Activated naive CD8-positive, alpha-beta T cell treated with anti-CD3 and anti-CD28 coated beads, Interleukin-2, amount 10 ng/mL, durations not matched to agents 7 days and 5 days (primary cell): ENCODE measurements at regions not wholly inside any gene's neighbourhood (a gene's known extent, or its start where the extent isn't known, plus 50 kb on each side); places are given as distances from the start of the nearest gene placed in this dataset.

ENCODE experiments used
- ATAC-seq: fragments of 150-1000 bp; cut with Tn5 transposase; one replicate; pipeline ENCODE4 v1.10.0; 2021; ENCODE audit warnings: low read depth, moderate library complexity
- POLR2A ChIA-PET: fragments of 350-600 bp; sonication (Branson Sonifier 250); formaldehyde crosslinking; loops from one replicate; lab custom pipeline; 2021; ENCODE audit warnings: antibody characterized with exemption; lab: Charles Lee
- DNase-seq: peaks from one replicate; pipeline ENCODE4 v3.0.0; 2021
- H3K27ac Mint-ChIP-seq: one replicate; pipeline ENCODE4 v1.8.0; 2022; ENCODE audit warnings: mild to moderate bottlenecking, mixed read lengths
- H3K27me3 Mint-ChIP-seq: one replicate; pipeline ENCODE4 v1.8.0; 2022; ENCODE audit warnings: mild to moderate bottlenecking, moderate library complexity, mixed read lengths
- H3K36me3 Mint-ChIP-seq: one replicate; pipeline ENCODE4 v1.8.0; 2021; ENCODE audit warnings: mild to moderate bottlenecking, mixed read lengths
- H3K4me1 Mint-ChIP-seq: one replicate; pipeline ENCODE4 v1.8.0; 2021; ENCODE audit warnings: mixed read lengths
- H3K4me3 Mint-ChIP-seq: one replicate; pipeline ENCODE4 v1.8.0; 2022; ENCODE audit warnings: mild to moderate bottlenecking, moderate library complexity, mixed read lengths
- H3K9me3 Mint-ChIP-seq: one replicate; pipeline ENCODE4 v1.8.0; 2021; ENCODE audit warnings: mixed read lengths

DNA sequence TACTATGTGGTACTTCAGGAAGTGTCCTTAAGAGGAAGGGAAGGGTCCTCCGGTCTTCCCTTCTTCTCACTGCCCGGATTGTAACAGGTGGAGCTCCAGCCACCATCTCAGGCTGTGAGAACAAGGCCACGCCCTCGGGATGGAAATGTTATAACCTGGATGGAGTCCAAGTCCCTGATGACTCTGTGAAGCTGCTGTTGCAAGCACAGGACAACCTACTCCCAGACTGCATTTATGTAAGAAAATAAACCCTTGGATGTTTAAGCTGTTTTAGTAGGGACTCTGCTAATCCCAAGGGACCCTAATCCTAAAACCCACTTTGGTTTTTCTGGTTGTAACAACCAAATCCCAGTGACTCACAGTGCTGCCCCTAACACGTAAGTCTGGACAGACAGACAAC lies 221.6 kb downstream of the ACTL7B start:
- peaks cover 3% of the 10 kb centered on the region for H3K27me3 Mint-ChIP-seq
- H3K4me1 Mint-ChIP-seq = no peaks in the 10 kb centered on the region
- H3K4me3 Mint-ChIP-seq = no peak overlapping the region
- DNase-seq = no peak
- no peak for ATAC-seq
- POLR2A ChIA-PET = no interaction called here
- H3K27ac Mint-ChIP-seq = no peak overlapping the region
- no peaks in the 10 kb centered on the region for H3K36me3 Mint-ChIP-seq
- H3K9me3 Mint-ChIP-seq = no peaks in the 10 kb centered on the region

DNA sequence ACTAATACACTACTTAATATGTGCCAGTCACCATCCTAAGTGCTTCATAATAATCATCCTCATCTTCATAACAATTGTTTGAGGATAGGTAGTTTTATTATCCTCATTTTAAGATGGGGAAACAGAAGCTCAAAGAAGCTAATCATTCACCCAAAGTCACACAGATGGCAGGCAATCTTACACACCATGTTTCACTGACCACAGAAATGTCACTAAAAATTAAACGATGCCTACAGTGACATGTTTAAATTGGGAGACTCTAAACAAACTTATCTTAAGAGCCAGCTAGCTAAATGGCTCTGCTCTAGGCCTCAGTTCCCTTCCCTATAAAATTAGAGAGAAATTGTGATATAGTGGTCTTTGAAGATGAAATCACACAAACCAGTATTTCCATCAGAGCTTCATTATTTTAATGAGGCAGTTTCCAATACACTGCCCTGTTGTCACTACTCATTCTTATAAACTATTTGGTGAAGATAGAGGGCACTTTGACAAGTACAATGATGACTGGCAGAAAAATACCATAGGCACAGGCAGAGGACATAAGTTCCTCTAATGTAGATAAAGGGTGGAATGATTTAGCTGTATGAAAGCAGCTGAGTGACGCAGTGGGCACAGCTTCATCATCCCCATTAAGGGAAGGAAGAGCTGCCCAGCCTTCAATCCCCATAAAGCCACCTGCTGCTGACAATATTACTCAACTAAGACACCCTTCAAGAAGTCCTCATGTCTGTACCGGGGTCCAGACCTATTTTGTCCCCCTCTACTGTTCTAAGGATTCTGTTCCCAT lies 224.1 kb downstream of the ACTL7B start:
- Mint-ChIP-seq H3K4me1 (no peaks in the 10 kb centered on the region), H3K27me3 (no peaks in the 10 kb centered on the region), H3K9me3 (no peaks in the 10 kb centered on the region), H3K4me3 (no peak overlapping the region), H3K27ac (no peak overlapping the region), H3K36me3 (no peaks in the 10 kb centered on the region)
- ATAC-seq (no peak), DNase-seq (no peak)
- POLR2A ChIA-PET = no interaction called here

DNA sequence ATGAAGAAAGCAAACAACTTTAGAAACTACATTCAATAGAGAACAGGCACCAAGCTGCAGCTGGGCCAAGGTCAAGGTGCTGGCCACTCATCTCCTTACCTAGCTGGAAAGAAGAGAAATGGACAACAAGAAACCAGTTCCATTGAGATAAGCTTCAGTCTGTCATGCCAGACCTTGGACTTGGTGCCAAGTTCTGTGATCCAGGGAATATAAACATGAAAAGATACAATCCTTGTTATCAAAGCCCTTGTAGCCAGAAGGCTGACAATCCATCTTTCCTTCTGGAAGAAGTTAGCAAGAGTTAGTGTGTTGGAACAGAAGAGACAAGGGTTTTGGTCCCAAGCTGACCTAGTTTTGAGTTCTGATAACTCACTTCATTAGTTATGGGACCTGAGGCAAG lies 227.5 kb downstream of the ACTL7B start:
- H3K4me3 Mint-ChIP-seq = no peak overlapping the region
- H3K4me1 Mint-ChIP-seq = no peaks in the 10 kb centered on the region
- ATAC-seq (no peak), DNase-seq (no peak)
- POLR2A ChIA-PET = no interaction called here
- H3K27ac Mint-ChIP-seq = no peak overlapping the region
- H3K27me3 Mint-ChIP-seq = no peaks in the 10 kb centered on the region
- H3K9me3 Mint-ChIP-seq = no peaks in the 10 kb centered on the region
- H3K36me3 Mint-ChIP-seq = no peaks in the 10 kb centered on the region

DNA sequence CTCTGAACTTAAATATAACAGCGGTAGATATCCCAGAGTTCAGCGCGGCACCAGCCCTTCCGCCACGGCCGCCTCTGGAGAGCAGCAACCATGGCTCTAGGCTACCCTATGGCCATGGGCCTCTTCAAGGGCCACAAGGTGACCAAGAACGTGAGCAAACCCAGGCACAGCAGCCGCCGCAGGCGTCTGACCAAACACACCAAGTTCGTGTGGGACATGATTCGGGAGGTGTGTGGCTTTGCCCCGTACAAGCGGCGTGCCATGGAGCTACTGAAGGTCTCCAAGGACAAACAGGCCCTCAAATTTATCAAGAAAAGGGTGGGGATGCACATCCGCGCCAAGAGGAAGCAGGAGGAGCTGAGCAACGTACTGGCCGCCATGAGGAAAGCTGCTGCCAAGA lies 229.0 kb downstream of the ACTL7B start:
- Mint-ChIP-seq H3K36me3 (no peaks in the 10 kb centered on the region), H3K27me3 (no peaks in the 10 kb centered on the region), H3K27ac (no peak overlapping the region), H3K9me3 (no peaks in the 10 kb centered on the region), H3K4me3 (no peak overlapping the region), H3K4me1 (no peaks in the 10 kb centered on the region)
- ATAC-seq (no peak), DNase-seq (no peak)
- POLR2A ChIA-PET = no interaction called here

DNA sequence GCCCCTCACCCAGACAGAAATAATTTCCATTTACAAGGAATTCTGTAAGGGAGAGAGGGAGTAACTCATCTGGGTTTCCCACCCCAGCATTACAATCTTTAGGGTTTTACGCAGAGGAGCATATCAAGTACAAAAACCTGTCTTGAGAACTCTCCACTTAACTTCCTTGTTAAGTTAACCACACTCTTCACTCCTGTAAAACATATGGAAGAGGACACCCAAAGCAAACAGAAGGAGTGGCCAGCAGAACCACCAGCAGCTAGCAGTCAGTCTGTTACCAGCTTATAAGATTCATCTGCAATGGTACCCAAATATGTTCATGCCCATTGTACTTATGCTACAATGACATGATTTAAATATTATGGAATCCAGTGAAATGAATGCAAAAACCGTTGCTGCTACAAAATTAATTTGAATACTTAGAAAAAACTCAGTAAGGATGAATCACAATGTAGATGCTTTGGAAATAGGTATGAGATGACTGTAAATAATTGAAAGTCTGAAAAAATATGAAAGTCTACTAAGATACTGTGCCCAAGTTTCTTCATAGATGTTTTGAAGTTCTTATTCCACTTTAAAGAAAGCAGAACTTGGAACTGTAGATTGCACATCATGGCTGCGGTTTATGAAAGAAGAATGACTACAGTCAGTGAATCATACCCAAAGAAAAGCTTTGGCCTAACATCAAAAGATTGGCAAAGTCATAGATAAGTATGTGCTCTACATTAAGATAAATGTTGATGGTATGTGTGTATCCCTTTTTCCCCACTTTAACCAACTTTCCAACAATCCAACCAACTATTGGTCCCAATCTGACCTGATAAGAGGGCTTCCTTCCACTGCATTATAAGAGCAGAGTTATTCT lies 233.6 kb downstream of the ACTL7B start:
- no peaks in the 10 kb centered on the region for H3K9me3 Mint-ChIP-seq
- ATAC-seq = no peak
- POLR2A ChIA-PET = no interaction called here
- no peak overlapping the region for H3K4me3 Mint-ChIP-seq
- no peaks in the 10 kb centered on the region for H3K4me1 Mint-ChIP-seq
- no peaks in the 10 kb centered on the region for H3K36me3 Mint-ChIP-seq
- H3K27ac Mint-ChIP-seq = no peak overlapping the region
- DNase-seq = no peak
- H3K27me3 Mint-ChIP-seq = no peaks in the 10 kb centered on the region

DNA sequence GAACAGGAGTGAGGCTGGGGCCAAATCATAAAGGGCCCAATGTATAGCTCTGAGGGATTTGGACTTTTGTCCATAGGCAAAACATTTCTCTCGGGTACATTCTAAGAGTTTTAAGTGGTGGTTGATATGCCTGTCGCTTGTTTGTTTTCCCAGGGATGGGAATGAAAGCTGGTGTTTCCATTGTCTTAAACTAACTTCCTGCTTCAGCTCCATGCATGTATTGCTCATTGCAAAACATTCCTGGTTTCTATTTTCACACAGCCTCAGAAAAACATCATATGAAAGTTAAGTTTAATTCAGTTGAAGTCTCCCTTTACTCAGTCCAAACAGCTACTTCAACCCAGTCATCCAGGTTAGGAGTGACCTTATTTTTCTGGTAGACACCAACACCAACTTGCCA lies 235.0 kb downstream of the ACTL7B start:
- Mint-ChIP-seq H3K27me3 (no peaks in the 10 kb centered on the region), H3K4me3 (no peak overlapping the region), H3K27ac (no peak overlapping the region), H3K4me1 (no peaks in the 10 kb centered on the region), H3K9me3 (no peaks in the 10 kb centered on the region), H3K36me3 (no peaks in the 10 kb centered on the region)
- ATAC-seq = no peak
- DNase-seq = no peak
- POLR2A ChIA-PET = no interaction called here

DNA sequence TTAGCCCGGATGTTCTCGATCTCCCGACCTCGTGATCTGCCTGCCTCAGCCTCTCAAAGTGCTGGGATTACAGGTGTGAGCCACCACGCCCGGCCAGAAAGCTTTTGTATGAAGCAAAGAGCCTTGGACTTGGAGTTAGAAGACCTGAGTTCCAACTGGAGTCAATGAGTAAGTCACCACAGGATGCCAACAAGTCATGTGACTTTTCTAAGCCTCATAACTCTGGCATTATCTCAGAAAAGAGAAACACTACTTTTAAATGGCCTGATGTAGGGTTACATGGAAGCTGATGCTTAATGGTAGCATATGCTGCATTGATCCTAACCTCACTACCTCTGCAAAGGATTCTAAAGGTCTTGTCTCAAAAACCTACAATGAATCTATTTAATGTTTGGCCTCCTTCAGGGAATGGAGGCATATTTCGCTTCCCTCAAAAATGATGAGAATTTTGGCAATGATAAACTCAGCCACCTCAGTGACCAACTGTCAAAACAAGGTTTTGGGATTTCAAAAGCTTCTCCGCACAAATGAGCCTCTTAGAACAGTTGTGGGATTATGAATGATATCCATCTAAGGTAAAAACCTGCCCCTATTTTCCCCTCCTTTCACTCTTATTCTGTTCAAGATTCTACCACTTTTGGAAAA lies 236.8 kb downstream of the ACTL7B start:
- DNase-seq = no peak
- Mint-ChIP-seq H3K27me3 (no peaks in the 10 kb centered on the region), H3K4me1 (no peaks in the 10 kb centered on the region), H3K36me3 (no peaks in the 10 kb centered on the region), H3K27ac (no peak overlapping the region), H3K9me3 (no peaks in the 10 kb centered on the region), H3K4me3 (no peak overlapping the region)
- POLR2A ChIA-PET = no interaction called here
- ATAC-seq = no peak

DNA sequence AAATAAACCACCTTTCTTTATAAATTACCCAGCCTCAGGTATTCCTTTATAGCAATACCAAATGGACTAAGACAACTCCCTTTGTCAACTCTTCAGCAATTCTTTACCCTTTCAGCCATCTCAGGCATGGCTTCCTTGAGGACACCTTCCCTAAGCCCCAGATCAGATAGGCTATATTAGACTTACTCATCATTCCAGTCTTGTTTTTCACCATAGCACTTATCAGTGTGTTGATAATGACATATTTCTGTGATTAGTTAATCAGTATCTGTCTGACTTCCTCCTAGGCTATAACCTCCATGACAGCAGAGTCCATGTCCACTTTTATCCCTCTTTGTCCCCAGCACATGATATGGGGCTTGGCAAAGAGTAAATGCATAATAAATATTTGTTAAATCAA lies 238.1 kb downstream of the ACTL7B start:
- Mint-ChIP-seq H3K27me3 (no peaks in the 10 kb centered on the region), H3K27ac (no peak overlapping the region), H3K4me3 (no peak overlapping the region), H3K9me3 (no peaks in the 10 kb centered on the region), H3K36me3 (no peaks in the 10 kb centered on the region), H3K4me1 (no peaks in the 10 kb centered on the region)
- no peak for ATAC-seq
- no peak for DNase-seq
- POLR2A ChIA-PET = no interaction called here

DNA sequence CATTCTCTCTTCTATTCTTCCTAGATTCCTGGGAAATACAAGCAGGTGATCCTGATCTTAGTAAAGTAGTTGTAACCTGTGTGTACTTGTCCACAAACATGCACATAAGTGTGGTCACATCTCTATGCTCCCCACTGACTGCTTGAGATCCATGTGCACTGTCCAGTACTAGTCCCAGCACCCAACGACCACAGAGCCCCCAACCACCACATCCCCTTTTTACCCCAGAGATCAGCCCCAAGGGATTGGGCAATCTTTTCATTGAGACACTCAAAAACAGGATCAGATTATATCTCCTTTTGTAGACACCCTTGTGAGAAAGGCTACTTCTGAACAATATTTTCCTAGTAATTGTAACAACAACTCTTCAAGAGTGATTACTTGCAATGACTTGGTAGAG lies 240.6 kb downstream of the ACTL7B start:
- Mint-ChIP-seq H3K4me3 (no peak overlapping the region), H3K27me3 (no peaks in the 10 kb centered on the region), H3K9me3 (no peaks in the 10 kb centered on the region), H3K27ac (no peak overlapping the region), H3K4me1 (no peaks in the 10 kb centered on the region), H3K36me3 (no peaks in the 10 kb centered on the region)
- POLR2A ChIA-PET = no interaction called here
- DNase-seq (no peak), ATAC-seq (no peak)

DNA sequence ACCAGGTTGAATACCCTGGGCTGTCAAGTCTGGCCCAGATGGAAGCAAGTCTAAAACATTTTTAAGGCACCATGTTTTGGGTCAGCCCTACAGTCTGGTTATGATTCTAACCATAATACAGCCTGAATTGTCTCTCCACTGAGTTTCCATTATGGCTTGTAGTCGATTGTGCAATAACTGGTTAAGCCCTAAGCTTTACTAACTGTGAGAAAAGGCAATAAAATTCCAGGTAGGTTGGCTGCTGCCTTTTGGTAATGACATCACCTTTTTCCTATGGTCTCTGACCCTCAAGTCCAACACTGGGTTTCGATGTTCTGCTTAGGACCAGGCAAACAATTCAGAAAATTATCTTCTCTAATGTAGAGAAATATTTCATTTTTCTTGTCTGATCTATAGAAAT lies 243.3 kb downstream of the ACTL7B start:
- ATAC-seq = no peak
- Mint-ChIP-seq H3K27ac (no peak overlapping the region), H3K36me3 (no peaks in the 10 kb centered on the region), H3K27me3 (no peaks in the 10 kb centered on the region), H3K4me3 (no peak overlapping the region), H3K9me3 (no peaks in the 10 kb centered on the region), H3K4me1 (no peaks in the 10 kb centered on the region)
- POLR2A ChIA-PET = no interaction called here
- DNase-seq = no peak

DNA sequence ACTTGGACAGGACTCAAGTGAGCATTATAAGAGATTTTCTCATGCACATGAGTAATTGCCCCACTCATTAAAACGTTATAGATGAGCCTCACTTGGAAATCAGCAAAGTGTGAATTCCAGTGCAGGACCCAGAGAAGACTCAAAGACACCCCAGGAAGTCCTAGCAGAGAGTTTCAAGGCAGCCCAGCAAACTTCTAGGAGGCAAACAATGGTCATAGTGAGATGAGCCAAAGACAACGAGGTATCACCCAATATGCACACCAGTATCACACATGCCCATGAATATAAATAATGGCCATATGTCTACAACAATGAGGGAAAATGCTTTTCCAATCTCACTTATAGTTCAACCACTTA lies 245.9 kb downstream of the ACTL7B start:
- ATAC-seq (no peak), DNase-seq (no peak)
- Mint-ChIP-seq H3K36me3 (no peaks in the 10 kb centered on the region), H3K4me1 (no peaks in the 10 kb centered on the region), H3K27me3 (no peaks in the 10 kb centered on the region), H3K9me3 (no peaks in the 10 kb centered on the region), H3K27ac (no peak overlapping the region), H3K4me3 (no peak overlapping the region)
- POLR2A ChIA-PET = no interaction called here

DNA sequence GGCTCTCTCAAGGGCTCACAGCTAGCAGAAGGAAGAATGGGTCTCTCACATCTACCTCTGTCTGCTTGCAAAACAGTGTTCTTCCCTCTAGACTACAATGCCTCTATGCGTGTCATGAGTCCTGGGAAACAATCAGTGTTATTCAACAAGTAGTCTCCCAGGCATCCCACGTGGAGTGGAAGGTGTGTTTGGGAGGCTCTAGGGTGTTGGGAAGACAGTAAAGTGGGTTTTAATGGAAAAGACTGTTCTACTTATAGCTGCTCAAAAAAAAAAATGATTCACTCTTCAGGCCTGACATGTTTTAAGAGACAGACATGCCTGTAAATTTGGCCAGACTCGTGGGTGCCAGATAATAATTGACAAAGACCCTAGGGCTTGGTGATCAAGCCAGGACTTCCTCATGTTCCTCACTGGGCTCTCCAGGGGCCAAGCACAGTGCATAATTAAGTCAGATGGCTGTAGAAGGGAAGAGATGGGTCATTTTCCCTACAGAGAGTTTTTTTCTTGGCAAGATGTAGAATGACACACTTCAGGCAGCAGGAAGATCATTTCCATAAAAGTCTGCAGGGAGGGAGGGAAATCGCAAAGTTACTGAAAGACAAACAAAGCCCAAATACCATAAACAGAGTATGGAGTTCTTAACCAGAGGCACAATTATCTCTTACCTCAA lies 246.4 kb downstream of the ACTL7B start:
- no peaks in the 10 kb centered on the region for H3K9me3 Mint-ChIP-seq
- no peak overlapping the region for H3K27ac Mint-ChIP-seq
- H3K4me3 Mint-ChIP-seq = no peak overlapping the region
- H3K27me3 Mint-ChIP-seq = no peaks in the 10 kb centered on the region
- ATAC-seq (no peak), DNase-seq (no peak)
- POLR2A ChIA-PET = no interaction called here
- H3K36me3 Mint-ChIP-seq = no peaks in the 10 kb centered on the region
- no peaks in the 10 kb centered on the region for H3K4me1 Mint-ChIP-seq

DNA sequence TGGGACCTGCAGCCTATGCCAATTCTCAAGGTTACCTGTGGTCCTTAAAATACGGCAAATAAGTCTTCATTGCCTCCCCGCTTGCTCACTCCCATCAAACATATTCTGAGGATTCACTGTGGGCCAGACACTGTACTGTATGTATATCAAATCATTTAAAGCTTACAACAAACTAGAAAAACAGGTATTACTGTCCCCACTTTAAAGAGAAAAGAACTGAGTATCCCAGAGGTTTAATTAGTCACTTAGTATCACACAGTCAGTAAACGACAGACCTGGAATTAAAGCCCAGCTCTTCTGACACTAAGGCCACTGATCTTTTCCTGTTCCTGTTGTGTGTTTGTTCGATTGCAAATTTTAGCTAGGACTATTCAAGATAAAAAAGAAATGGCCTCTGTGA lies 248.2 kb downstream of the ACTL7B start:
- Mint-ChIP-seq H3K4me3 (no peak overlapping the region), H3K27ac (no peak overlapping the region), H3K4me1 (no peaks in the 10 kb centered on the region), H3K36me3 (no peaks in the 10 kb centered on the region), H3K27me3 (no peaks in the 10 kb centered on the region), H3K9me3 (no peaks in the 10 kb centered on the region)
- POLR2A ChIA-PET = no interaction called here
- no peak for ATAC-seq
- no peak for DNase-seq
